T-helper 2 cell (primary cell): ENCODE measurements at regions not wholly inside any gene's neighbourhood (a gene's known extent, or its start where the extent isn't known, plus 50 kb on each side); places are given as distances from the start of the nearest gene placed in this dataset.
"Not testable (repeated sequence)": the region's sequence is repeated elsewhere in the genome, so short reads cannot be mapped to it uniquely, and the experiment has no call there.

Experiments used
- DNase-seq, 5 experiments: peaks; one replicate each; pipeline versions ENCODE4 v3.0.0 to v3.0.0-alpha.2; 2012 to 2022

DNA sequence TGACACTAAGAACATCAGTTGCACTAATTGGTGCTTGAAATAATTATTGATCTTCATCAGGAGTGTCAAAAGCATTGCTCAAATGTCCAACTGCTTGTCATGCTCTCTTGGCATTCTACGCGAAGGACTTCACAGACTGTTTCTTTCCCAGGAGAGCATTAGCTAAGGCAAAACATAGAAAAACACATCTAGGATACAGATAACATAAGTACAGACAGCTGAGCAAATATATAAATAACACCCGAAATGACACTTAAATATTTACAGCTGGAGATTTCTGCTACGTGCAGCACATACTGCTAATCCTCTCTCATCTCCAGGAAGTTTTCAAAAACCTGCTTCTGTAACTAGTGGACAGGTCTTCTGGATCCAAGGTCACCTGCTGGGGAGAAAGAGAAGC, 120.0 kb upstream of the PRMT8 start:
- no peak for DNase-seq

DNA sequence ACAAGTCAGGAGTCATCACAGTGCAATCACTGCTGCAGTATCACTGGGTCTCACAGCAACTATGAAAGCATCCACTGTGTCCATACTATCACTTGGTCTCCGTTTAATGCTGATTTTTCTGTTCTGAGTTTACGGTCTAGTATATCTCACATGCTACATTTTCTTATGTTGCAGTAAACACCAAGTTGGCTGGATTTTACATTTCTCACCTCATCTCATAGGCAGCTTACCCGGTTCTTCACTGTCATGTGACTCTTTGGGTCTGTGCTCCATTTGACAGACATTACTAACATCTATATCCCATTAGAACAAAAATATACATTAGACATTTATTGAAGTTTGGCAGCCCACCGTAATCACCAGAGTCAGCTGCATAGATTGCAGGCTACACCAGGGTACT, 115.7 kb upstream of the PRMT8 start:
- DNase-seq = no peak

DNA sequence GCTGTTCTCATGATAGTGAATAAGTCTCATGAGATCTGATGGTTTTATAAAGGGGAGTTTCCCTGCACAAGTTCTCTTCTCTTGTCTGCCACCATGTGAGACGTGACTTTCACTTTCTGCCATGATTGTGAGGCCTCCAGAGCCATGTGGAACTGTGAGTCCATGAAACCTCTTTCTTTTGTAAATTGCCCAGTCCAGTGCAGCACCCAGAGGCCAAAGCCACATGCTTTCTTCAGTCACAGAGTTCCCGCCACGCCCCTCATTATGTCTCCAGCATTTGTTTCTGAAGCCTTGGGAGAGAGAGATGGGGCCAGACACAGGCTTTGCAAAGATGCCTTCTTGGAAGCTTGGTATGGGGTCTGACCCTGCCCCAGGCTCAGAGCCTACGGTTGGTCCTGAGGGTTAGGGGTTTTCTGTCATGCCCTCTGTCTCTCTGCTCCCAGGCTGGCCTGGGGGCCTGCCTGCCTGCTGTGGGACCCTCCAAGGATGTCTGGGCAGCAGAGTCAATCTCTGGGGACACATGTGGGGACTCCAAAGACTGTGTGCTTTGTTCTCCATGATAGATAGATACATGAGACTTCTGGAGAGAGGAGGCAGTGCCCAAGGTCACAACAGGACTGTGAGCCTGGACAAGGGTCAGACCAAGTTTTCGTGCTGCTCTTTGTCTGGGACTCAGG, 114.1 kb upstream of the PRMT8 start:
- DNase-seq = no peak

DNA sequence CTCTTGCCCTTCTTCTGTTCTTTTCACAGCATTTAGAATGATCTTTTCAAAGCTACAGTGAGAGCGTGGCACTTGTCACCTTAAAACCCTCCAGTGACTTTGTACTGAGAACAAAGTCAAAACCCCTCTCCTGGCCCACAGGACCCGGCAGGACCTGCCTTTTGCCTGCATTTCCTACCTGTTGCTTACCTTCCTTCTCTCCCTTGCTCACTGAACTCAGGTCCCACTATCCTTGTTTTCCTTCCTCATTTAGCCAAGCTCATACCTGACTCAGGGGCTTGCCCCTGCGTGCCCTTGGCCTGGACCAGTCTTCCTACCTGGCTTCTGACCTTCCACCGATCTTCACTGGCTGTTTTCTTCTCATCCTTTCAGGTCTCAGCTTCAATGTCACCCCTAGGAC, 112.3 kb upstream of the PRMT8 start:
- no peak for DNase-seq

DNA sequence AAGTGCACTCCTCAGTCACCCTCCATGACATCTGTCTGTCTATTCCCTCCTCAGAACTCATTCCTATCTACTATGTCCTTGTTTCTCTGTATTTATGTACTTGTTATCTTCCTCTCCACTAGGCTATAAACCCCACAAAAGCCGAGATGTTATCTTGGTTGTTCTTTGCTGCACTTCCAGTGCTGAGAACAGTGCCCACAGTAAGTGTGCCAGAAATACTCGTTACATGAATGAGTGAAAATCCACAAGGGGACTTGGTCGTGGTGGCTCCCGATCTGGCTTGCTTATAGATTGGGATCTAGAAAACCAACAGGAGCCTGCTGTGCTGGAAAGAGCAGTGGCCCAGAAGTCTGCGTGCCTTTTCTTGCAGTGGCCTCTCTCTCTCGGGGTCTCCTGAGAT, 111.9 kb upstream of the PRMT8 start:
- DNase-seq = no peak

DNA sequence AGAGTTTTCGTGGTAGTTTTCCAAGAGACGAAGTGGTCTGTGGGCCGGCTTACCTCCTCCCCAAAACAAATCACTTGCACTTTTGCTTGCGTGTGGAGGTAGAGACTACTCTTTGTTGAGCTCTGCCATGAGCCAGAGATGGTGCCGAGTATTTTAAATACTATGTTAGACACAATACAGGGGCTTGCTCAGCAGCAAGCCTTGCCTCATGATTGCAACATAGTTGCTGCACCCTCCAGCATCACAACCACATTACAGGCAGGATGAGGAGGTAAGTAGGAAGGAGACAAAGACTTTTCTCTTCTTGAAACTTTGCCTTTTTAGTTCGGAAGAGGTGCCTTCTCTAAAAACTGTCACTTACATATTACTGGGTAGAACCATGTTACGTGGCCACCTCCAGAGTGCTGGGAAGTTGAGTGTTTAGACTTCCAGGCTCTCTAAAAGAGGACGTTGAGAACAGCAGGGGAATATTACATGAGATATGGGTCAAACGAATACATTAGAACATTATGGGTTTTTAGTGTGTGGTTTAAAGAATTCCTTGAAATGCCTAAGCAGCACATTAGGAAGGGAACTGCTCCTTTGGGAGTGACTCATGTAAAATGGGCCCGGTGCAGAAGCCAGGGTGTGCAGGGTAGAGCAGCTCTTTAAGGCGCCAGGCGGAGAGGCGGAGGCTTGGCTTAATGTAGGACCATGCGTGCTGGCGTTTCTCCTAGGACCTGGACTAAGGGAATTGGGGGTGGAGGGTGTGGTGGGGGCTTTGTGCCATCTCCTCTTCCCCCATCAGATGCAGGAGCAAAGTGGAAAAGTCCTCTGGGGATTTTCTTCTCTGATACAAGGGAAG, 110.6 kb upstream of the PRMT8 start:
- DNase-seq = no peak

DNA sequence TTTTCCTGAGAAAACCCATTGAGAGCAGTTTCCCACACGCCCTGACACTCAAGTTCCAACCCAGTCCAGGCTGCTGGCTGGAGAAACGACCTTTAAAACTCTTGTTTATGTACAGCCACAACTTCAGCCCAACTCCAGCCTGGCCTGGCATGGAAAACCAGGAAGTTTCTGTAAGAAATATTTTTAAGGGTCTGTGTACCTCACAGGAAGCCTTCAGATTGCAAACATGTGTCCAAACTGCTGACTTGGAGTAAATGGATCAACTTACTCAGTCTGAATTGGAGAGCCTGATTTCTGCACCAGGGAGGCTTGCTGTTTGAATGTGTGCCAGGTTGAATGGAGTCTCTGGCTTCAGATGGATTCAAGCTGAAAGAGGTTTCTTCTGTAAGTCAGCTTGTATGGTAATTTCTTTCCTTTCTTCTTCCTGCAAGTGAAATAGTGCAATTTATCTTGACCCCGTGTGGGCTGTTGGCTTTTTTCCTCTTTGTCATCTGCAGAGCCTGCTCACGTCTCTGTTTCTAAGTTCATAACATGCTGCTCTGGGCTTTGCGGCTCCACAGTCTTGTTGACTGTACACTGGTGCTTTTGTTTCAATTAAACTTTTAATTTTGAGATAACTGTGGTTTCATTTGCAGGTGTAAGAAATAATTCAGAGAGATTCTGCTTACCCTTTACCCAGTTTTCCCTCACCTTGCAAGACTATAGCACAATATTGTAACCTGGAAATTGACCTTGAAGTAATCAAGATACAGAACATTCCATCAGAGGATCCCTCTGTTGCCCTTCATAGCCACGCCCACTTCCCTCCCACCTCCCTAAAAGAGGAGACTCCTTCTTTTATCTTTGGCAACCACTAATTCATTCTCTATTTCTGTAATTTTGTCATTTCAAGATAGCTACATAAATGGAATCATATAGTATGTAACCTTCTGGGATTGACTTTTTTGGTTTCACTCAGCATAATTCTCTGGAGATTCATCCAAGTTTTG, 109.7 kb upstream of the PRMT8 start:
- DNase-seq = no peak

DNA sequence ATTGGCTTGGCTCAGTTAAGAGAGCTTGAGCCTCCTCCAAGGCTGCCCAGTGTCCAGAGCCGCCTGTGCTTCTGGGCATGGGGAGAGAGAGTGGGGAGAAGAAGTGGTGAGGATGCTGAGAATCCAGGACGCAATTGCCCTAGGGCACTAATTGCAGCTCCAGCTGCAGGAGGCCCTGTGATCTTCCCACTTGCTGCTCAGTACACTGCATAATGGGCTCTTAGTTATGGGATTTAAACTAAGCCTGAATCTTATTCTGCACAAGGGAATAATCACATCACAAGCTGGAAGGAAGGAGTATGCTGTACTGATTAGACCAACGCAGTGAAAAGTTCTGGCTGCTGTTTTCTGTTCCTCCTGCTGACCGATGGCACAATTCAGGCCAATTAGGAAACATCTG, 101.0 kb upstream of the PRMT8 start:
- DNase-seq = no peak

DNA sequence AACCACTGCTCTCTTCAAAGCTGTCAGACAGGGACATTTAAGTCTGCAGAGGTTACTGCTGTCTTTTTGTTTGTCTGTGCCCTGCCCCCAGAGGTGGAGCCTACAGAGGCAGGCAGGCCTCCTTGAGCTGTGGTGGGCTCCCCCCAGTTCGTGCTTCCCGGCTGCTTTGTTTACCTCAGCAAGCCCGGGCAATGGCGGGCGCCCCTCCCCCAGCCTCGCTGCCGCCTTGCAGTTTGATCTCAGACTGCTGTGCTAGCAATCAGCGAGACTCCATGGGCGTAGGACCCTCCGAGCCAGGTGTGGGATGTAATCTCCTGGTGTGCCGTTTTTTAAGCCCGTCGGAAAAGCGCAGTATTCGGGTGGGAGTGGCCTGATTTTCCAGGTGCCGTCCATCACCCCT, 93.4 kb upstream of the PRMT8 start:
- not testable (repeated sequence) for DNase-seq

DNA sequence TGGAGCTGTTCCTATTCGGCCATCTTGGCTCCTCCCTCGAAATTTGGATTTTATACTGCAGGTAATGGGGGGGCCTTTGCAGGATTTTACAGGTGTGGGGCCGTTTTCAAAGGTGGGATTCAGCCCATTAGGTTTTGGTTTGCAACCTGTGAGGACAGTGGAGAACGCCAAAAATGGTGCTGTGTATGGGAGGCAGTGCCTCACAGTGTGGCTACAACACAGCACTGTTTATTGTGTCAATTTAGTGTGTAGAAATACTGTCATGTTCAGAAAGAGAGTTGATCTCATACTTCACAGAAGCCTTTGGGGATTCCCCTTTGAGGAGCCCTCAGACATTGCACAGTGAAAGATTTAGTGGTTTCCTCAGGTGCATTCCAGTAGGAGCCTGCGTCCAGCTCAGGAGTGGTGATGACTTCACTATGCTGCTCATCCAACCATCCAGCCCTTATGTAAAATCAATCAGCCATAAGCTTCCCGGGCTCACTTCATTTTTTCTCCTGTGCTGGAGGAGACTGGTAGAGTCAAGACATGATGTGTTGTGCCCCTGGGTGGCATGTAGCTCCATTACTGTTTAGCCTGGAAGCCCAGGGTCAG, 92.7 kb upstream of the PRMT8 start:
- no peak for DNase-seq

DNA sequence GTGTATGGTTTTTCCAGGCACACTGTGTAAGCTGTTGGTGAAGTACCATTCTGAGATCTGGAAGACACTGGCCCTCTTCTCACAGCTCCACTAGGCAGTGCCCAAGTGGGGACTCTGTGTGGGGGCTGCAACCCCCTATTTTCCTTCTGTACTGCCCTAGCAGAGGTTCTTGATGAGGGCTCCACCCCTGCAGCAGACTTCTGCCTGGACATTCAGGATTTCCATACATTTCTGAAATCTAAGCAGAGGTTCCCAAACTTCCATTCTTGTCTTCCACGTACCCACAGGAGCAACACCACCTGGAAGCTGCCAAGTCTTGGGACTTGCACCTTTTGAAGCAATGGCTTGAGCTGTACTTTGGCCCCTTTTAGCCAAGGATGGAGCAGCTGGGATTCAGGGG, 85.2 kb upstream of the PRMT8 start:
- DNase-seq = no peak

DNA sequence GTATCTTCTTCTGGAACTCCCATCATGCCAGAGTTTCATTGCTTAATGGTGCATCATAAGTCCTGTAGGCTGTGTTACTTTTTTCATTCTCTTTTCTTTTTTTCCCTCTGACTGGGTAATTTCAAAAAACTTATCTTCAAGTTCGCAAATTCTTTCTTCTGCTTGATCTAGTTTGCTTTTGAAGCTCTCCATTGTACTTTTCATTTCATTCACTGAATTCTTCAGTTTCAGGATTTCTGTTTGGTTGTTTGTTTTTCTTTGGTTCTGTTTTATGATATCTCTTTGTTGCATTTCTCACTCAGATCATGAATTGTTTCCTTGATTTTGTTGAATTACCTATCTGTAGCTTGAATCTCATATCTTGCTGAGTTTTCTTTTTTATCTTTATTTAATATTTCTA, 83.3 kb upstream of the PRMT8 start:
- DNase-seq = no peak

DNA sequence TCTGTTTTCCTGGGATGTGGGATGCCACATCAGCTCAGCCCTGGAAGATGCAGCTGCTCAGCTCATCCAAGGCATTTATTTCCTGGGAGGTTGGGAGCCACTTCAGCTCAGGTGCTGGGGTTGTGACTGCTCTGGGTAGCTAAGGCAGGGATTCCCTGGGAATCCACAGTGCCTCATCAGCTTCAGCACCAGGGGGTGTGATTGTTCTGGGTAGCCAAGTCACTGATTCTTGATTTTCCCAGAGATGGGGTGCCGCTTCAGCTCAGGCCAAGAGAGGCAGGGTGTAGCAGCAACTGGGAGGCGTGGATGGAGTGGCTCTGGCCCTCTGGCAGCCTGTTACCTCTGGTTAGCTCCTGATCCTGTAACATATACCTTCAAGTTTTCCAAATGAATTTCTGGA, 81.3 kb upstream of the PRMT8 start:
- no peak for DNase-seq

DNA sequence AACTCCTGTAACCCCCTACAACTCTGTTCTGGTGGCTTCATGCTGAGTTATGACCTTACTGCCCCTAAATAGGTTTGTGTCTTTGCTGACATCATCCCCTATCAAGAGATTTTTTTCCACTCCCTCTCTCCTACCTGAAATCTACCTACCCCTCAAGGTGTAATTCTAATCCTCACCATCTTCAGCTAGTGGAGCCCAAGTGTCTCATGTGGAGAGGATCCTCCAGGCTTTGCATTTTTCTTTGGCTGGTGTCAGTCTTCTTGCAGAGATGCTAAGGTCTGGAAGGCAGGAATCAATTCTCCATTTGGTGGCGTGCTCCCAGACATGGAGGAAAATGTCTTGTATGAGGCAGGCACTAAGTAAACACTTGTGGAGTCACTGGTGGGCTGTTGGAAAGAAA, 74.8 kb upstream of the PRMT8 start:
- DNase-seq = no peak

DNA sequence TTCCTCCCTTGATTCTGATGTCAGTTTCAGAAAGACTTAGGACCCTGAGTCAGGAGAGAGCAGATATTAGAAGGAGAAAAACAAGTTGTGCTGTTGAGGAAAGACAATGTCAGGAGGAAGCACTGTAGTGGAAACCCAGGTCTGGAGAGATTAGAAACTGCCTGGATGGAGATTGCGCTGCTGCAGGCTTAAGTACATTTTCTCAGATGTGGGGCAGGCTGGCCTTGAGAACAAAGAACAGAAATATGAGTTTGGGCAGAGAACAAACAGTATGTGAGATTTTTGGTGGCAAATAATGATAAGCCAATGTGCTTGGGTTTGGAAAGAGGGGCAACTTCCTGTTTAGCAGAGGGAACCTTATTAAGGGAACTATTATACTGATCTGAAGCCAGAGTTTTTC, 74.3 kb upstream of the PRMT8 start:
- DNase-seq = no peak

DNA sequence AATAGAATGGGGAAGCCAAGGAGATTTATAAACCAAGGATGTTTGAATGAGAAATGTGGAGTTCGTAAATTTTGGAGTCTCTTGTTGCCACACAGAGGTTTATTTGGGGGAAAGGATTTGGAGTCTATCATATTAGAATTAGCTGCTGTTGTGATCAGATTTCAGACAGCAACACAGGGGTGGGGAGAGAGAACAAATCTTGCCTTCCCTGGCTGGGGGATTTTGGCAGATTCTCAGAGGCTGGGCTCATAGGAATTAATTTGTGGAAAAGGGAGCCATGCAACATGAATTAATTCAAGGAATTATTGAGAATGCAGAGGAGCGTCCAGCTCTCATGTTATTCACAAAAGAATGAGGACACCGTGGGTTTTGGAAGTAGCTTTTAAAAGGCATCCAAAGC, 73.9 kb upstream of the PRMT8 start:
- DNase-seq = no peak

DNA sequence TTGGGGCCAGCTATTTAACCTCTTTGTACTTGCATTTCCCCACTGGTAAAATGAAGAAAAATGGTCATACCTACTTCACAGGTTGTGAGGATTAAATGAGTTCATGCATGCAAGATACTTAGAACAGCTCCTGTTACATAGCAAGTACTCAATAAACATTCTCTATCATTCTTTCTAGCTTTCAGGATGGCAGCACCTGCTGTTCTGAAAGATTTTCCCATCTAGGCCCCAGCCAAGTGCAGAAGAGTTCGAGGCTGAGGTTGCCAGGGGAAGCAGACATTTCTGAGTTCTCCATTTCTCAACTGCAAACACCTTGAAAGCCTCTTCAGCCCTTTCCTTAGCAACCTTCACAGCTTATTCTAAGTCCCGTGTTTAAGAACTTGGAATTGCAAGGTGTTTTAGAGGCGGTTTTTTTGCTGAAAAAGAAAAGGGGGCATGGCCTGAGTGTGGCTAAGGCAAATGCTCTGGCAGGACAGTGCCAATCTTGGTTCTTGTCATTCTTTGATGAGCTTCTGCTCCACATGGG, 73.0 kb upstream of the PRMT8 start:
- no peak for DNase-seq

DNA sequence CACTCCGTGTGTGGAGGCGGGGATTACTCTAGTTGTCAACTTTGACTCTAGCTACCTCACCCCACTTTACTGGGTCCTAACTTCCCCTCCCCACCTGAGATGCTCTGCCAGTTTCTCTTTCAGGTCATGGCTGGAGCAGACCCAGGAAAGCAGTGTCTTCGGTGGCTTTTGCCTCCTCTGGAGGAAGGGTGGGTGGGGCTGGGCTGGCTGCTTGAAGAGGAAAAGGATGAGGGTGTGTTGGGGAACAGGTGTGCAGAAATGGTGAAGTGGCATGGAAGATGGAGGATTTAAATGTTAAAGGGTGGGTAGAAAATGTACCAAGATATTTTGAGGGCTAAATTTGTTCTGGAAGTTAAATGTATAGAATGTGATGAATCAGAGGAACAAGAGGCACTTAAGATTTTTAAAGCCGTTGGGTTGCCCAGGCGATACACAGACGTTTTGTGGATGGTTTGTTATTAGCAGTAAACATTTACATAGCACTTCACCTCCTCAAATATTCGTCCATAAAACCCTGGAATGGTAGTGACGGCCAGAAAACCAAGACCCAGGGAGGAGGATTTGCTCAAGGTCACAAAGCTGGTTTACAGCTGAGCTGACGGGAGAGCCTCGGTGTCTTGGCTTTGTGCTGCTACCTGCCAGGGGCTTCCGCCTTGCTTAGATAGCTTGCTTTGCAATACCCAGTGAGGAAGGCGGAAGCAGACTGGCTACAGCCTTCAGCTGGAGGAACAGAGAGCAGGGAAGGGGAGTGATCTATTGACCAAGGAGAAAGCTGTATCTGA, 72.2 kb upstream of the PRMT8 start:
- no peak for DNase-seq

DNA sequence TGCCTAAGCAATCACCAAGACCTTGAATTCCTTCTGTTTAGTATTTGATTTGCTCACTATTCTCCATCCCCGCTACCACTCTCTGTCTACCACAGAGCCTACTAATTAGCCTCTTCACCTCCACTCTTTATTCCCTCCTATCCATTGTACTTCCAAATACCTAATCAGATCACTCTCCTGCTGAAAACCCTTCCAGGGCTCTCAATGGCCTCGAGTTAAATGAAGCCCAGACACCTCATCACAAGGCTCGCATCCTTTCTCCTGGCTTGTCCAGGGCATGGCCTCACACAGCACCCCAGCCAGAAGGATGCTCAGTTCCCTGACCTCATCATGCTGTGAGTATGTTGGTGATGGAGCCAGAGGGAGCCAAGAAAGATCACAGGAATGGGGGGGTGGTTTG, 71.4 kb upstream of the PRMT8 start:
- no peak for DNase-seq

DNA sequence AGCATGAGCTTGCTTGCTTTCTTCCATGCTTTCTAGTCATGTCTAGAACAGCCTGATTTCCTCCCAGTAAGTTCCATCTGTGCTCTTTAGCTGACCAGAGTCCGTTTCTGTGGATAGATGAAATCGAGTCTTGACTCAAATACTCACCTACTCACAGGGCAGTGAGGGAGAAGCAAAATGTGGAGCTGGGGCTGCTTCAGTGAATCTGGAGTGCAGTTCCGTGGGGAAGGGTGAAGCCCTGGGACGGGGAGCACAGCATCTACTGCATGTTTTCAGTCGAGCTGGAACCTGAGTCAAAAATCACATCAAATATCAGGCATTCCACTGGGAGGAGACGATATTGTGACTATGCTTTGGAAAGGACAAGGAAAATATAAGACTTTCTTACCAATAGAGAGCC, 70.3 kb upstream of the PRMT8 start:
- no peak for DNase-seq

DNA sequence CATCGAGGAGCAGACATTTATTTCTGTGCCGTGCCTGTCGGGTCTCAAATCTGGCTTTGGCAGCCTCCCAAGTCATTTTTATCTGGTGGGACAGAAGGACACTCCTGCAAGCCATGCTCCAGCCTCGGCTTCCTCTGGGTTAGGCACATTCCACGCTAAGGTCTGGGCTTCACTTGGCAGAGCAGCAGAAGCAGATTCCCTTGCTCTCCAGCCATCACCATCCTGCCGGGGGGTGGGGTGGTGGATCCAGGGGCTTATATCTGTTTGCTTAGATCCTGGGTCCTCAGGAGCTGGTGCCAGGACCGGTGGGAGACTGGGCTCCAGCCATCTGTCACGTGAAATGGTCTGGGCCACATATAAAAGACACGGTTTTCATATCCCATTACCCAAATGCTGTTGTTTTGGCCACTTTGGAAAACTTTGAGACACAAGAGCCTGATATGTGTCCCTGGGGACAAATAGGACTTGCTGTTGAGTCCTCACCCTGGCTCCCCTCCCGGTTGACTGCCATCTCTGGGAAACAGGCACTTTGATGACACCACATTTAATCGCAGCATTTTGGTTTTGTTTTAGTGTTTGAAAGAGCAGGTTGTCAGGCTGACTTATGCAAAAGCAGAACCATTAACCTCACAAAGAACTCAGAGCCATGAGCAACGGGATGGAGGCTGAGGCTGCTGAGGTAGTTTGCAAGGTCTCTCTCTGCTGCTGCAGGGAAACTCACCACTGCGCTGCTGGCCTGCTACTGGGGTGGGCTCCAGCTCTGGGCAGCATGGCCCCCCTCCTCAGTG, 69.6 kb upstream of the PRMT8 start:
- no peak for DNase-seq
